Body of pancreas (tissue), 4 donors: ENCODE measurements at regions not wholly inside any gene's neighbourhood (a gene's known extent, or its start where the extent isn't known, plus 50 kb on each side); places are given as distances from the start of the nearest gene placed in this dataset.

Experiments used
- CTCF ChIP-seq, 7 experiments: fragments of 450-650 bp in 4 of 7; fragments of 200-600 bp in 3 of 7; sonication (generic) in 3 of 7; IDR thresholded peaks; one replicate each; pipeline ENCODE4 v1.5.1; 2016 to 2019; ENCODE audit warnings: antibody characterized with exemption in 7 of 7
- POLR2A ChIP-seq, 3 donors: fragments of 450-650 bp; IDR thresholded peaks; one replicate each; pipeline ENCODE4 v1.6.1; 2016; ENCODE audit warnings: antibody characterized with exemption in 3 of 3, mild to moderate bottlenecking in 2 of 3

- TF ChIP-seq CTCF (IDR thresholded peaks at IDR 0.05) (no peak), POLR2A (IDR thresholded peaks at IDR 0.05) (no peak)
Observed at GRCh38 chr3:118468801-118469200, 565.8 kb downstream of the IGSF11 start.
